ENCODE measurements at regions not wholly inside any gene's neighbourhood (a gene's known extent, or its start where the extent isn't known, plus 50 kb on each side); places are given as distances from the start of the nearest gene placed in this dataset.

GRCh38 chr5:56686337-56687195 lies 128.8 kb upstream of the MAP3K1 start:
- DNase-seq (ENCODE audit: low read depth), result no peak

- peak; percentile 74 for DNase-seq (ENCODE audit: low read depth)
These were observed 129.7 kb upstream of the MAP3K1 start for GRCh38 chr5:56685503-56686217.

- peak; percentile 81 for DNase-seq (ENCODE audit: low read depth)
These were observed 131.2 kb upstream of the MAP3K1 start for GRCh38 chr5:56684159-56684558.

GRCh38 chr5:56683733-56684132 lies 131.6 kb upstream of the MAP3K1 start:
- DNase-seq (ENCODE audit: low read depth), result no peak

GRCh38 chr5:56683281-56683680 lies 132.1 kb upstream of the MAP3K1 start:
- peak; percentile 57 for DNase-seq (ENCODE audit: low read depth)

- no peak for DNase-seq (ENCODE audit: low read depth)
These were observed 134.0 kb upstream of the MAP3K1 start for GRCh38 chr5:56681346-56681745.

- DNase-seq (ENCODE audit: low read depth), result no peak
These were observed 134.6 kb upstream of the MAP3K1 start for GRCh38 chr5:56680731-56681130.

- DNase-seq (ENCODE audit: low read depth), result peak; percentile 51
These were observed 137.6 kb upstream of the MAP3K1 start for GRCh38 chr5:56677690-56678305.

GRCh38 chr5:56676091-56676768 lies 139.1 kb upstream of the MAP3K1 start:
- DNase-seq (ENCODE audit: low read depth), result peak; percentile 60

GRCh38 chr5:56674441-56674840 lies 140.9 kb upstream of the MAP3K1 start:
- no peak for DNase-seq (ENCODE audit: low read depth)

- DNase-seq (ENCODE audit: low read depth), result no peak
These were observed 142.2 kb upstream of the MAP3K1 start for GRCh38 chr5:56673171-56673570.

GRCh38 chr5:56671571-56671970 lies 143.8 kb upstream of the MAP3K1 start:
- DNase-seq (ENCODE audit: low read depth), result no peak

- peak; percentile 69 for DNase-seq (ENCODE audit: low read depth)
These were observed 144.4 kb upstream of the MAP3K1 start for GRCh38 chr5:56670916-56671315.

GRCh38 chr5:56669534-56670483 lies 145.5 kb upstream of the MAP3K1 start:
- DNase-seq (ENCODE audit: low read depth), result peak; percentile 72

- DNase-seq (ENCODE audit: low read depth), result no peak
These were observed 146.4 kb upstream of the MAP3K1 start for GRCh38 chr5:56668996-56669395.

GRCh38 chr5:56667692-56668091 lies 147.7 kb upstream of the MAP3K1 start:
- DNase-seq (ENCODE audit: low read depth), result no peak

- DNase-seq (ENCODE audit: low read depth), result no peak
These were observed 148.4 kb upstream of the MAP3K1 start for GRCh38 chr5:56666901-56667300.

GRCh38 chr5:56665117-56665516 lies 150.2 kb upstream of the MAP3K1 start:
- DNase-seq (ENCODE audit: low read depth), result peak; percentile 76

- no peak for DNase-seq (ENCODE audit: low read depth)
These were observed 151.3 kb upstream of the MAP3K1 start for GRCh38 chr5:56664025-56664424.

- DNase-seq (ENCODE audit: low read depth), result no peak
These were observed 151.8 kb upstream of the MAP3K1 start for GRCh38 chr5:56663523-56663922.

GRCh38 chr5:56662893-56663292 lies 152.5 kb upstream of the MAP3K1 start:
- peak; percentile 92 for DNase-seq (ENCODE audit: low read depth)
